IMR-90 (cell line): ENCODE measurements at regions not wholly inside any gene's neighbourhood (a gene's known extent, or its start where the extent isn't known, plus 50 kb on each side); places are given as distances from the start of the nearest gene placed in this dataset.

ENCODE experiments used
- ATAC-seq: fragments of 200-7000 bp; cut with Tn5 transposase; 2 replicates; pipeline ENCODE4 v1.9.1; 2020; ENCODE audit warnings: low read depth, mild to moderate bottlenecking, moderate library complexity
- BruUV-seq: library from RNA; stranded (reverse); fragments of 400-500 nt; replicated peaks from 2 replicates; lab custom pipeline; 2021; lab: Mats Ljungman, UMichigan
- CTCF ChIA-PET: fragments of 300-600 bp; formaldehyde crosslinking; extraction: SDS; loops from one replicate; lab custom pipeline; 2021; ENCODE audit warnings: antibody characterized with exemption; lab: Yijun Ruan, JAX
- POLR2A ChIA-PET: fragments of 300-600 bp; sonication (Branson Sonifier 250); formaldehyde crosslinking; loops from one replicate; lab custom pipeline; 2022; ENCODE audit warnings: antibody characterized with exemption; ENCODE audit not compliant: unreplicated experiment; lab: Charles Lee
- DNase-seq: peaks from one replicate; pipeline ENCODE4 v3.0.0; 2013
- H2AFZ ChIP-seq: replicated peaks from 2 replicates; pipeline ENCODE3; 2013; ENCODE audit warnings: low read length, mild to moderate bottlenecking; ENCODE audit not compliant: poor library complexity
- H2AK5ac ChIP-seq: 2 replicates; pipeline ENCODE4 v1.6.1; 2013; ENCODE audit warnings: low read depth, low read length, inconsistent platforms
- H2AK9ac ChIP-seq: replicated peaks from 2 replicates; pipeline ENCODE3; 2013; ENCODE audit warnings: mild to moderate bottlenecking, low read depth, low read length, moderate library complexity; ENCODE audit not compliant: poor library complexity
- H2BK120ac ChIP-seq: 2 replicates; pipeline ENCODE4 v1.6.1; 2013; ENCODE audit warnings: low read depth, low read length, inconsistent platforms
- H2BK15ac ChIP-seq: 3 replicates; pipeline ENCODE4 v1.6.1; 2013; ENCODE audit warnings: low read depth, low read length, inconsistent platforms
- H2BK20ac ChIP-seq: 2 replicates; pipeline ENCODE4 v1.6.1; 2013; ENCODE audit warnings: low read depth, mild to moderate bottlenecking, inconsistent platforms, low read length, moderate library complexity
- H2BK5ac ChIP-seq: 2 replicates; pipeline ENCODE4 v1.6.1; 2013; ENCODE audit warnings: mild to moderate bottlenecking, low read depth, low read length, inconsistent platforms; ENCODE audit not compliant: poor library complexity, severe bottlenecking
- H3K14ac ChIP-seq: replicated peaks from 2 replicates; pipeline ENCODE4 v1.6.1; 2013; ENCODE audit warnings: low read depth, low read length, inconsistent platforms
- H3K18ac ChIP-seq: 2 replicates; pipeline ENCODE4 v1.6.1; 2013; ENCODE audit warnings: low read depth, low read length, control low read depth
- H3K23ac ChIP-seq: 2 replicates; pipeline ENCODE4 v1.6.1; 2013; ENCODE audit warnings: low read depth, low read length, inconsistent platforms
- H3K27ac ChIP-seq: 2 replicates; pipeline ENCODE4 v1.5.1; 2013; ENCODE audit warnings: mild to moderate bottlenecking, control low read depth, low read length; ENCODE audit not compliant: insufficient read depth
- H3K27me3 ChIP-seq: 2 replicates; pipeline ENCODE4 v1.6.1; 2013; ENCODE audit warnings: low read length; ENCODE audit not compliant: control insufficient read depth, insufficient read depth
- H3K36me3 ChIP-seq: 2 replicates; pipeline ENCODE4 v1.6.1; 2013; ENCODE audit warnings: low read length, mixed read lengths; ENCODE audit not compliant: control insufficient read depth, insufficient read depth
- H3K4ac ChIP-seq: 2 replicates; pipeline ENCODE4 v1.6.1; 2013; ENCODE audit warnings: low read depth, low read length, inconsistent platforms
- H3K4me1 ChIP-seq: 2 replicates; pipeline ENCODE4 v1.6.1; 2013; ENCODE audit warnings: low read length, mixed read lengths; ENCODE audit not compliant: control insufficient read depth, insufficient read depth
- H3K4me2 ChIP-seq: 2 replicates; pipeline ENCODE4 v1.6.1; 2013; ENCODE audit warnings: low read depth, mild to moderate bottlenecking, control low read depth, low read length, moderate library complexity
- H3K4me3 ChIP-seq: 2 replicates; pipeline ENCODE4 v1.5.1; 2013; ENCODE audit warnings: low read depth, mild to moderate bottlenecking, control low read depth, low read length, moderate library complexity; ENCODE audit not compliant: insufficient read depth
- H3K56ac ChIP-seq: 2 replicates; pipeline ENCODE4 v1.6.1; 2013; ENCODE audit warnings: low read length, inconsistent platforms; ENCODE audit not compliant: insufficient read depth; ENCODE audit errors: extremely low read depth
- H3K79me1 ChIP-seq, 2 experiments: 2 replicates each; pipeline ENCODE4 v1.6.1; 2013; ENCODE audit warnings: low read length in 2 of 2, inconsistent platforms in 1 of 2, low read depth in 1 of 2
- H3K9ac ChIP-seq: 2 replicates; pipeline ENCODE4 v1.6.1; 2013; ENCODE audit warnings: low read depth, low read length, control low read depth
- H3K9me1 ChIP-seq: 2 replicates; pipeline ENCODE4 v1.6.1; 2013; ENCODE audit warnings: low read length, inconsistent platforms; ENCODE audit not compliant: insufficient read depth
- H3K9me3 ChIP-seq: 2 replicates; pipeline ENCODE4 v1.6.1; 2013; ENCODE audit warnings: low read length; ENCODE audit not compliant: control insufficient read depth, insufficient read depth
- H4K20me1 ChIP-seq: 2 replicates; pipeline ENCODE4 v1.6.1; 2013; ENCODE audit warnings: low read length, inconsistent platforms; ENCODE audit not compliant: insufficient read depth
- H4K5ac ChIP-seq: 2 replicates; pipeline ENCODE4 v1.6.1; 2013; ENCODE audit warnings: mild to moderate bottlenecking, low read depth, low read length, control low read depth
- H4K8ac ChIP-seq, 2 experiments: 2 replicates each; pipeline ENCODE4 v1.6.1; 2013; ENCODE audit warnings: low read depth in 2 of 2, low read length in 2 of 2, control low read depth in 1 of 2, inconsistent platforms in 1 of 2
- H4K91ac ChIP-seq: 2 replicates; pipeline ENCODE4 v1.6.1; 2013; ENCODE audit warnings: low read depth, low read length, inconsistent platforms; ENCODE audit not compliant: insufficient read depth
- BHLHE40 ChIP-seq: fragments of 150-350 bp; IDR thresholded peaks from 2 replicates; pipeline ENCODE4 v1.6.1; 2016; ENCODE audit warnings: mild to moderate bottlenecking, low read depth, low read length
- CEBPB ChIP-seq: IDR thresholded peaks from 2 replicates; pipeline ENCODE4 v1.6.1; 2012; ENCODE audit warnings: low read depth, low read length, improper control_type of control experiment
- CHD1 ChIP-seq: IDR thresholded peaks from 2 replicates; pipeline ENCODE4 v1.6.1; 2012; ENCODE audit warnings: low read depth, low read length, improper control_type of control experiment
- CTCF ChIP-seq: conservative IDR thresholded peaks from 2 replicates; pipeline ENCODE4 v1.5.1; 2012; ENCODE audit warnings: mild to moderate bottlenecking, low read depth, low read length, improper control_type of control experiment
- ELK1 ChIP-seq: fragments of 150-350 bp; IDR thresholded peaks from 2 replicates; pipeline ENCODE4 v1.6.1; 2016; ENCODE audit warnings: low read depth, mild to moderate bottlenecking, low read length, moderate library complexity, borderline replicate concordance
- FOS ChIP-seq: fragments of 150-350 bp; IDR thresholded peaks from 2 replicates; pipeline ENCODE4 v1.6.1; 2016; ENCODE audit warnings: low read depth, low read length
- MAFK ChIP-seq: IDR thresholded peaks from 2 replicates; pipeline ENCODE4 v1.6.1; 2012; ENCODE audit warnings: low read depth, low read length, improper control_type of control experiment
- MXI1 ChIP-seq: IDR thresholded peaks from 2 replicates; pipeline ENCODE4 v1.6.1; 2012; ENCODE audit warnings: low read depth, mild to moderate bottlenecking, low read length, moderate library complexity, borderline replicate concordance
- NFE2L2 ChIP-seq: fragments of 150-350 bp; IDR thresholded peaks from 2 replicates; pipeline ENCODE4 v1.6.1; 2016; ENCODE audit warnings: low read depth, mild to moderate bottlenecking, low read length
- POLR2A ChIP-seq: IDR thresholded peaks from 2 replicates; pipeline ENCODE4 v1.6.1; 2012; ENCODE audit warnings: mild to moderate bottlenecking, low read depth, low read length
- RAD21 ChIP-seq: IDR thresholded peaks from 2 replicates; pipeline ENCODE4 v1.6.1; 2012; ENCODE audit warnings: low read length, improper control_type of control experiment
- RCOR1 ChIP-seq: IDR thresholded peaks from 2 replicates; pipeline ENCODE4 v1.6.1; 2012; ENCODE audit warnings: mild to moderate bottlenecking, low read length, improper control_type of control experiment; ENCODE audit not compliant: insufficient replicate concordance
- RFX5 ChIP-seq: IDR thresholded peaks from 2 replicates; pipeline ENCODE4 v1.8.0; 2012; ENCODE audit warnings: low read depth, mild to moderate bottlenecking, low read length, moderate library complexity
- SMC3 ChIP-seq: fragments of 150-350 bp; IDR thresholded peaks from 2 replicates; pipeline ENCODE4 v1.6.1; 2016; ENCODE audit warnings: low read depth, mild to moderate bottlenecking, antibody characterized with exemption, low read length, moderate library complexity
- USF2 ChIP-seq: fragments of 150-350 bp; IDR thresholded peaks from 2 replicates; pipeline ENCODE4 v1.6.1; 2017; ENCODE audit warnings: mild to moderate bottlenecking, antibody characterized with exemption, low read length, low read depth
- WGBS, 2 experiments: methylation state at CpG; one replicate each; pipeline versions ENCODE4 v1.1.5 to v1.1.7; 2013; ENCODE audit warnings: missing lambda C conversion rate in 2 of 2; ENCODE audit not compliant: insufficient read length in 1 of 2; ENCODE audit errors: extremely low coverage in 2 of 2; 5-methylcytosine and 5-hydroxymethylcytosine counted together
- dilution Hi-C: fragments of 300-500 bp; cut with HindIII; formaldehyde crosslinking; loops from one replicate; pipeline ENCODE4 v1.14.3; 2018; ENCODE audit warnings: low sequenced_read_pairs; ENCODE audit not compliant: unreplicated experiment
- in situ Hi-C: fragments of 300-500 bp; cut with MboI; formaldehyde crosslinking; loops from 3 replicates; pipeline ENCODE4 v1.14.3; 2019; ENCODE audit warnings: low sequenced_read_pairs, inconsistent platforms, mixed read lengths
- intact Hi-C: fragments of 100-400 bp; cut with micrococcal nuclease; formaldehyde crosslinking; loops from 2 replicates; pipeline ENCODE4 v1.10.0; 2022

- Histone ChIP-seq H2AK9ac (no peak overlapping the region), H3K14ac (0 out of 2 replicates have a peak overlapping the region, but pooled peaks have one; percentile 40), H2AK5ac (no peak overlapping the region), H3K18ac (peak overlapping the region; percentile 70; the same call in 1 of the 2 replicates), H3K4me3 (no peak overlapping the region), H3K27me3 (no peaks in the 10 kb centered on the region), H3K9ac (no peak overlapping the region), H3K23ac (no peak overlapping the region), H3K4me1 (peaks cover 11% of the 10 kb centered on the region), H3K56ac (peak overlapping the region; percentile 41; the same call in 1 of the 2 replicates), H3K4ac (peak overlapping the region; percentile 83), H3K4me2 (no peak overlapping the region), H4K8ac (peak overlapping the region; percentile 83 to 87; a peak in 2 of 4 replicates), H4K5ac (peak overlapping the region; percentile 16; the same call in 1 of the 2 replicates), H3K27ac (peak overlapping the region; percentile 16; the same call in 1 of the 2 replicates), H3K36me3 (no peaks in the 10 kb centered on the region), H3K79me1 (no peaks in the 10 kb centered on the region), H2BK5ac (peak overlapping the region; percentile 100), H2BK20ac (peak overlapping the region; percentile 94; the same call in 1 of the 2 replicates), H2BK15ac (peak overlapping the region; percentile 82; the same call in 1 of the 3 replicates), H3K9me1 (0 out of 2 replicates have a peak, but pooled peaks cover 3% of the 10 kb centered on the region), H2AFZ (peak overlapping the region; percentile 63), H2BK120ac (peak overlapping the region; percentile 93), H4K91ac (peak overlapping the region; percentile 77; the same call in 1 of the 2 replicates), H4K20me1 (no peaks in the 10 kb centered on the region), H3K9me3 (no peaks in the 10 kb centered on the region)
- peak; percentile 32 for DNase-seq
- intact Hi-C loops (loop anchor here (2.0 kb wide), 1 partner anchor 57 kb away; no protein-coding TSS in a partner anchor), dilution Hi-C loops (no loop called here), in situ Hi-C loops (no loop called here)
- CTCF ChIA-PET: no interaction called here
- no peak for ATAC-seq
- POLR2A ChIA-PET: no interaction called here
- no TSS peak for BruUV-seq
- WGBS, 2 experiments: no CpG with 5 or more reads among the region's 7 CpGs
- TF ChIP-seq SMC3 (no peak), USF2 (no peak), FOS (no peak), CTCF (no peak), MAFK (no peak), MXI1 (no peak), BHLHE40 (no peak), ELK1 (no peak), RAD21 (no peak), CEBPB (no peak), RFX5 (no peak), CHD1 (no peak), POLR2A (no peak), NFE2L2 (no peak), RCOR1 (no peak)
Observed at GRCh38 chr19:28963486-28964250, 249.3 kb downstream of the UQCRFS1 start.
